GM21515 (cell line): ENCODE measurements at regions not wholly inside any gene's neighbourhood (a gene's known extent, or its start where the extent isn't known, plus 50 kb on each side); places are given as distances from the start of the nearest gene placed in this dataset.
"Not testable (repeated sequence)": the region's sequence is repeated elsewhere in the genome, so short reads cannot be mapped to it uniquely, and the experiment has no call there.

Source experiments
- ATAC-seq: cut with Tn5 transposase; IDR thresholded peaks from one replicate; pipeline ENCODE4 v1.9.1; 2021; ENCODE audit not compliant: unreplicated experiment

GRCh38 chrY:18966001-18966400 lies 192.5 kb upstream of the HSFY2 start:
- ATAC-seq = no peak

DNA sequence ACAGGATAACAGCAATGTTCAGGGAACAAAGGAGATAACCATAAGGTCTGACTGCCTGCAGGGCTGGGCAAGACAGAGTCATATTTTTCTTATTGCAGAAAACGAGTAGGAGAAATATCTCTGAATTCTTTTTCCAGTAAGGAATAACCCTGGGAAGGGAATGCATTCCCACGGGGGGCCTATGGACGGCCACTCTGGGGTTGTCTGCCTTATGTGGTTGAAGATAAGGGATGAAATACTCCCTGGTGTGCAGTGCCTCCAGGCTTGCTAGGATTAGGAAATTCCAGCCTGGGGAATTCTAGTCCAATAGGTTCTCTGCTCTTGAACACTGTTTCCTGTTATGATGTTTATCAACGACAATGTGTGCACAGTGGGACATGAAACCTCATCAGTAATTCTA lies 185.3 kb upstream of the HSFY2 start:
- ATAC-seq = no peak

GRCh38 chrY:18951657-18952435 lies 178.3 kb upstream of the HSFY2 start:
- ATAC-seq = no peak

DNA sequence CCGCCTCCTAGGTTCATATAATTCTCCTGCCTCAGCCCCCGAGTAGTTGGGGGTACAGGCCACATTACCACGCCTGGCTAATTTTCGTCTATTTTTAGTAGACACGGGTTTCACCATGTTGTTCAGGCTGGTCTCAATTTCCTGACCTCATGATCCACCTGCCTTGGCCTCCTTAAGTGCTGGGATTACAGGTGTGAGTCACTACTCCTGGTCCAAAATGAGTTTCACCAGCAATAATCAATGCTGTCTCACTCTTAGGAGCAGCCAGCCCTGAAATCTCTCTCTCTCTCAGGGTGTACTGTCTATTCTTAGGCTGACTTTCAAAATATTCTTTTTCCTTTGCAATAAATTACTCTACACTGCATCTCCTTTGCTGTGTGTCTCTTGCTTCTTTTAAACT lies 177.5 kb upstream of the HSFY2 start:
- ATAC-seq = no peak

DNA sequence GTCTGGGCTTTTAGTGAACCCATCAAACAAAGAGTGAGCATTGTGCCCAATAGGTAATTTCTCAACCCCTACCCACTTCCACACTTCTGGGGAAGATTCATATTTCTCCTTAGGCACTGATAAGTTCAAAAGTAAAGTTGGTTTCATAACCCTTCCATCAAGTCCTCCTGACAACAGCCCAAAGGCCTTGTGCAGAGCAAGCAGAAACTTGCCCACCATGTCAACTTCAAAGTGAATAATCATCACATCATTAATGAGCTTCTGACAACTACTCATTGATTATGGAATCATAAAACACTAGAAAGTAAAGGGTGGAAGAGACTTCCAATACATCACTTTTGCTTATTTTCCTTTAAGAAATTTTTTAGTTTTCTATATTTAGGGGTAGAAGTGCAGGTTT lies 163.3 kb upstream of the HSFY2 start:
- ATAC-seq = no peak

DNA sequence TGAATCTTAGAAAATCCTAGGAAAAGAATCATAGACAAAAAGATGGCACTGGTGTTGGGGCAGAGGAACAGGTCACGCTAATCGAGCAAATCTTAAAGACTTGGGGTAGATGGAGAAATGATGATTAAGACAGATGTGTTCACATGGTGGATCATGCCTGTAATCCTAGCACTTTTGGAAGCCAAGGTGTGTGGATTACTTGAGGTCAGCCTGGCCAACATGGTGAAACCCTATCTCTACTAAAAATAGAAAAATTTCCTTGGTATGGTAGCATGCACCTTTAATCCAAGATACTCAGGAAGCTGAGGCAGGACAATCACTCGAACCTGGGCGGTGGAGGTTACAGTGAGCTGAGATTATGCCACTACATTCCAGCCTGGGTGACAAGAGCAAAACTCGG lies 145.7 kb upstream of the HSFY2 start:
- no peak for ATAC-seq

GRCh38 chrY:18912846-18913245 lies 139.3 kb upstream of the HSFY2 start:
- ATAC-seq = no peak

- ATAC-seq = no peak
Measured at GRCh38 chrY:18909846-18910245, 136.3 kb upstream of the HSFY2 start.

GRCh38 chrY:18906198-18906597 lies 132.7 kb upstream of the HSFY2 start:
- ATAC-seq = not testable (repeated sequence)

- no peak for ATAC-seq
Measured at GRCh38 chrY:18904296-18904695, 130.8 kb upstream of the HSFY2 start.

GRCh38 chrY:18891994-18892393 lies 118.5 kb upstream of the HSFY2 start:
- ATAC-seq = no peak

DNA sequence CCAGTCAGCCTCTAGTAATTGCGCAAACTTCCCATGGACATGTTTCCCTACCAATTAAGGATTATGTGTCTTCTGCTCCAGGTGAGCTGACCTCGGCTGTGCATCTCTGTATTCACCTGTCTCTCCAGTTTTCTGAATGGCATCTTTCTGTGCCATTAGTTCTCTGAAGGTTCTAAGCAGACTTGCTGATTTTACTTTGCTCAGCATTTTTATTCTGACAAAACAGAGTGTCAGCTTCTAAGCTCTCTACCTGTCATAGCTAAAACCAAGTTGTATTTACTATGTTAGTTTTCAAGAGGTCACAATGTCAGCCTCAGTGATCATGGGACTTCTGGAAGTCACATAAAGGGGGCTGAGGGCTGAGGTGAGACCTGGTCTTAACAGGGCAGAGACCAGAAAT lies 116.0 kb upstream of the HSFY2 start:
- no peak for ATAC-seq

DNA sequence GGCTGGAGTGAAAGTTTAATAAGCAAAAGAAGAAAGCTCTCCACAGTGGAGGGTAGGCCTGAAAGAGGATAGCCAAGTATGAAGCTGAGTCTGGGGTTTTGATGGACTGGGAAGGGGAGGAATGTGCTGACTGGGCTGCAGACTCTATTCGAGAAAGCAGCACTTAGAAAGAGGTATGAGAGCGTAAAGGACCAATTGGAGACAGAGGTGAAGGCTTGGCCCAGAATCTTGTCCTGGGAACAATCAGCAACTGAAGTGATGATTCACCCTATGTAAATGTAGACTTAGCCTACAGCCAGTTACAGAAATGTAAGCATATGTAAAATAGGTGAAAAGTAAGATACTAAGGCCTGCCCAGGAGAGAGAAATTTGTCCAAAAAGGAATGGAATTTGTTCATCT lies 111.2 kb upstream of the HSFY2 start:
- no peak for ATAC-seq

DNA sequence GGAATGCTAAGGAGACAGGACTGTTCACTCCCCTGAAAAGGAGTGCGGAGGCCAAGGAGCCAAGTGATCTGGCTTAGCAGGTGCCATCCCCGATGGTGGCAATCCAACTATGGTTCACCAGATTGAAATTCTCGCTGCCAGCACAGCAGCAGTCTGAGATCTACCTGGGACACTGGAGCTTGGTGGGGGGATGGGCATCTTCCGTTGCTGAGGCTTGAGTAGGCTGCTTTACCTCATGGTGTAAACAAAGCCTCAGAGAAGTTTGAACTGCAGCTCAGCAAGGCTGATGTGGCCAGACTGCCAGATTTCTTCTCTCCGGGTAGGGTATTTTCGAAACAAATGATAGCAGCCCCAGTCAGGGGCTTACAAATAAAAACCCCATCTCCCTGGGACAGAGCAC lies 95.6 kb upstream of the HSFY2 start:
- ATAC-seq = not testable (repeated sequence)

- ATAC-seq = not testable (repeated sequence)
Measured at GRCh38 chrY:18866887-18867551, 93.5 kb upstream of the HSFY2 start.

- ATAC-seq = not testable (repeated sequence)
Measured at GRCh38 chrY:18860856-18861255, 87.3 kb upstream of the HSFY2 start.

GRCh38 chrY:18858484-18859191 lies 85.1 kb upstream of the HSFY2 start:
- not testable (repeated sequence) for ATAC-seq

- not testable (repeated sequence) for ATAC-seq
Measured at GRCh38 chrY:18855184-18855583, 81.6 kb upstream of the HSFY2 start.

DNA sequence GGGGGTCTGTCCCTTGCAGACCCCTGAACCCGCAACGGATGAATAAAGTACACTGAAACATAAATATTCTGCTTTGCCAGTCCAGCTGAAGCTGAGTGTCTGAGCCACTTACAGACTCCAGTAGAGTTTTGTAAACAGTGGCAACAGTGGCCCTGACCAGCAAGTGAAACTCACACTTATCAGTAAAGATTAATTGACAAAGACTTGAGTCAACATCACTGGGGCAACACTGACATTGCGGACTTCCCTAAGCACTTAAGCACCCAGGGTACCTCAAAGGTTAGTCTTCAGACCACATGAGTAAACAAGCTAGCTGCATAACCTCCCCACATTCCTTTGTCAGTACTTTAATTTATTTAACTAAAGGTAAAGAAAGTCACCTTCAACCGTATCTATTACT lies 79.8 kb upstream of the HSFY2 start:
- not testable (repeated sequence) for ATAC-seq

DNA sequence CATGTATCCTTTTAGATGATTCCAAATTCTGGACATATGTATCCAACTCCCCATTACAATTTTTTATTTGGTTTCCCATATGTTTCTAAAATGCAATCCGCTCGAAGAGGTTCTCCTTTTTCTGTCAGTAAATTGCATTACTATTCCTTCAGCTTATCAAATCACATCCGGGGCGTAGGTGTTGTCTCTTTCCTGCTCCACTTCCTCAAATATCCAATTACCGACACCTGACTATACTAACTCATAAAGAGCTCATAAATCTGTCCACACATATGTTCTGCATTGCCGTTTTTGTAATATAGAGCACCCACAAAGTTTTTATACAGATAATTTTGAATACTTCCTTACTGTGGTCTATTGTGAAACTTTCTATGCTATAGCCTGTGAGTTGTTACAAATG lies 63.1 kb upstream of the HSFY2 start:
- ATAC-seq = not testable (repeated sequence)
